ENCODE measurements at regions not wholly inside any gene's neighbourhood (a gene's known extent, or its start where the extent isn't known, plus 50 kb on each side); places are given as distances from the start of the nearest gene placed in this dataset.

DNA sequence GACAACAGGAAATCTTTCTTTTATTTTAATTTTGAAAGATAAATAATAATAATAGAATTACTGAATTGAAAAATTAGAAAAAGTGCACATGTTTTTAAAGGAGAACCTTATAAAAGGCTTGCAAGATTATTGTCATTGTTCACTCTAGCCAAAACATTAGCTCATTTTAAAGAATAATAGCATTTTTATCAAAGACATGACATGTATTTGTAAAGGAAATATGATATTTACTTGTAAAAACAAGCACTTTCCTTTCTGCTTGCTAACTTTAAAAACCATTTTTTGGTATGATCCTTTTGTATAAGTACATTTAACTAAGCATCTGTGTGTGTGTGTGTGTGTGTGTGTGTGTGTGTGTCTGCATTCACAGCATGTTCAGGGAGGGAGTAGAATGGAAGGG lies 156.3 kb upstream of the C1orf87 start:
- no peak for DNase-seq

GRCh38 chr1:60228041-60228491 lies 154.5 kb upstream of the C1orf87 start:
- DNase-seq, result no peak

- no peak for DNase-seq
Measured at GRCh38 chr1:60227601-60228000, 154.0 kb upstream of the C1orf87 start.

DNA sequence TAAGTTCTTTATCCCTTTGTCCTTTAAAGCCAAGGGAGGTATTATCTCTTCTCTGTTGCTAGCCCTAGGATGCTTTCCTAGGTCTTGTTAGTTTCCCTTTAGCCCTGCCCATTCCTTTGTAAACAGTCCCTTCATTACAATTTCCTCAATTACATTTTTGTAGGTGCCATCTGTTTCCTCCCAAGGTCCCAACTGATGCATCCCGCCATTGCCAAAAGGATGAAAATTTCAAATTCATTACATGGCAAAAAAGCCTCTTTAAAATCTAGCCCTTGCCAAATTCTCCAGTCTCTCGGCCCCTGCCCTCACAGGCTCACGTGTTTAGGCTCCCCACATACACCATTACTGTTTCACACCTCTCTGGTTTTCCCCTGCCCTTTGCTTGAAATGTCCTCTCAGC lies 151.9 kb upstream of the C1orf87 start:
- DNase-seq, result no peak

DNA sequence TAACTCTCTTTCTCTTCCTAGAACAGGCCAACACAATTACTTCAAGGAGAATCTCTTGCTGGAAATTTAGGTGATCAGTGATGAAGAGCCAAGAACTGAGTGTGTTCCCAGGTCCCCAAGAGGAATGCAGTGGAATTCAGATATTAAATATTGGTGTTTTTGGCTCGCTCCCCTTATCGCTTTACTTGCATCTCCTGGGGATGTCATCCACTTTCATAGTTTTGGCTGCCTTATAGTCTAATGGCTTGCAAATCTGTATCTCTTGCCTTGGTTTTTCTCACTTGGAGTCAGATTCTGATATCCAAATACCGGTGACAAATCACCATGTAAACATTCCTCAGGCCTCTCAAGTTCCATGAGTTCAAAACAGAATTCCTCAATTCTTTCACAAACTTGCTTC lies 151.0 kb upstream of the C1orf87 start:
- DNase-seq, result no peak

- no peak for DNase-seq
Measured at GRCh38 chr1:60223158-60223557, 149.6 kb upstream of the C1orf87 start.

GRCh38 chr1:60222360-60223115 lies 149.0 kb upstream of the C1orf87 start:
- no peak for DNase-seq

DNA sequence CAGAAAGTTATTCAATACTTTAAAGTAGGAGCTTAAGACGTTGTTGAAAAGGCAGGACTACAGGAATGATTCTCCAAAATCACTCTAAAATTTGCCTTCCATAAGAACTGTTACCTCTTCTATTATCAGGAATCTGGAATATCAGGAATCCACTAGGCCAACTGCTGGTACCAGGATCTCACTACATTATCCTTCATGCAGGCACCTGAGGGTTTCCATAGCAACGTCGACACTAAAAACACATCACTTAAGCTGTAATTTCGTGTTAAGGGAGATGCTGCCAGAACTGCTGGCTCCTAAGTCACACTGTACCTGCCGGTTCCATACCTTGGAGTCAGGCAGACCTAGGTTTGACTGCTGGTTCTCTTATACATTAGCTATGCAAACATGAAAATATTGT lies 139.7 kb upstream of the C1orf87 start:
- no peak for DNase-seq

- DNase-seq, result no peak
Measured at GRCh38 chr1:60196026-60196425, 122.5 kb upstream of the C1orf87 start.

- no peak for DNase-seq
Measured at GRCh38 chr1:60185684-60186083, 112.1 kb upstream of the C1orf87 start.

DNA sequence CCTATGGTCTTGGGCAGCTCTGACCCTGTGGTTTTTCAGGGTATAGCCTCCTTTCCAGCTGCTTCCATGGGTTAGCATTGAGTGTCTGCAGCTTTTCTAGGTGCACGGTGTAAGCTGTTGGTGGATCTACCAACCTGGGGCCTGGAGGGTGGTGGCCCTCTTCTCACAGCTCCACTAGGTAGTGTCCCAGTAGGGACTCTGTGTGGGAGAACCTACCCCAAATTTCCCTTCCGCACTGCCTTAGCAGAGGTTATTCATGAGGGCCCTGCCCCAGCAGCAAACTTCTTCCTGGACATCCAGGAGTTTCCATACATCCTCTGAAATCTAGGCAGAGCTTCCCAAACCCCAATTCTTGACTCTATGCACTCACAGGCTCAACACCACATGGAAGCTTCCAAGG lies 111.0 kb upstream of the C1orf87 start:
- no peak for DNase-seq

DNA sequence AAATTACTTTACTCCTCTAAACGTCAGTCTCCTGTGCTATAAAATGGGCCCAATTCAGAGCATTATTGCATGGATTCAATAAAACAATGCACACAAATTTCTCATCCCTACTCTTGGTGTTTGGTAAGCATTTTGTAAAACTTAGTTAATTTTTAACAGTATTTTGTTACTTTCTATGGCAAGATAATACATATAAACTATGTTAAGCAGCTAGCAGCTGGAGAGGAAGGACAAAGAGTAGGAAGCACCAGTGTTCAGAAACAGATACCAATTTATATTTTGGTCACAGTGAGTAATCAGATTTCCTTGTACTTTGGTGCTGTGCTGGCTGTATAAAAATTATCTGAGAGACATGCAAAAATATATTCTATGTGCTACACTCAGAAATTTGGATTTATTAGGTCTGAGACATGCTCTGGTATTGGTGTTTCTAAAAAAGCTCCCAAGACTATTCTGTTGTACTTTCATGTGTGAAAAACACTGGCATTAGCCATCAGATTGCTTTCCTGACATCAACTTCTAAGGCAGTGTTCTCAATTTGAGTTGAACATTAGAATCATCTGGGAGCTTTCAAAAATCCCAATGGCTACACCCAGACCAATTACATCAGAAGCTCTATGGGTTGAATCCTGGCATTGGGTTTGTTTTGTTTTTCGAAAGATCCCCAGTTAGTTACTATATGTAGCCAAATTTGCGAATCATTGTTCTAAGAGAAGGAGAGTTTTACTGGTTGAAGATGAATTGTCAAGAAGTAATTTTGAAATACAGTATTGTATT lies 100.3 kb upstream of the C1orf87 start:
- no peak for DNase-seq

DNA sequence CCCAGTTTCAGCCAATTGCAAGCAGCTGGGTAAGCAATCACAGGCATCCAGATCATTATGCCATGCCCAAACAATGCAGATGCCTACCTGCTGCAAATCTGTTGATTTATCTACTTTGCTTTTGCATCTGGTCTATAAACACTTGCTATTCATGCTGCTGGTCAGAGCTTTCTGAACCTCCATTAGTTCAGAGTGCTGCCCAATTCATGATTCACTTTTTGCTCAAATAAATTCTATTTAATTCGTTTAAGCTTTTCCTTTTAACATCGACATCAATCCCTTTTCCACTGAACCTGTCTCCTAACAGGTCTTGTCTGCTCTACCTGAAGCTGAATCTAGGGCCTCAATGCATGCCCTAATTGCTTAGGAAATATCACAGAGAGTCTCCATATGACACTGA lies 99.4 kb upstream of the C1orf87 start:
- no peak for DNase-seq

DNA sequence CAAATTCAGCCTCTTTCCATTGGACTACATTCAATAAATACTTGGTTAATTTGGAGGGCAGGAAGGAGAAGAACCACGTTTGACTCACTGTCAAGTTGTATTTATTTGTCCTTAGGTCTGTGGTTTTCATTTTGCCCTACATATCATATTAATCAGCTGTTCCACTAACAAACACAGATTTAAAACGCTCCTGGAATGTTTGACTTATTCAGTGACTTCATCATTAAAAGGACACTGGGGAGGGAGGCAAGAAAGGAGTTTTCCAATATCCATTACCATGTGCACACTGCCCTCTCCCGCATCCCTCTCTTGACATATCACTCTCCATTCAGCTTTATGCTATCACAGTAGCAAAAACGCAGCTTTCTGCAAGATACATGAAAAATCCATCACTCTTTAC lies 98.2 kb upstream of the C1orf87 start:
- DNase-seq, result no peak

DNA sequence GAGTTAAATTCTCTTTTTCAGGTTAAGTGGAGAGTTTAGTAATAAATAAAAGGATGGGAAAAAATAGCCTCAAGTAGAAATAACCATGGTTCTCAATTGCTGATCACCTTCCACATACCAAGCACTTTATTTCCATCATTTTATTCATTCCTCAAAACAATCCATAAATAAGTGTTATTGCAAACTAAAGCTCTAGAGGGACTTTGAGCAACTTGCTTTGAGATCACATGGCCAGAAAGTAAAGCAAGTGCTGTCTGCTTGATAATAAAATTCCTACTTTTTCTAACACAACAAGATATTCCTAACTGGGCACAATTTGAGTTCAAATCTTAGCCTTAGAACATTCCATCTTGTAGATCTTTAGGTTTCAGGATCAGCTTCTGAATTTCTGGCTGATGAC lies 97.1 kb upstream of the C1orf87 start:
- no peak for DNase-seq

DNA sequence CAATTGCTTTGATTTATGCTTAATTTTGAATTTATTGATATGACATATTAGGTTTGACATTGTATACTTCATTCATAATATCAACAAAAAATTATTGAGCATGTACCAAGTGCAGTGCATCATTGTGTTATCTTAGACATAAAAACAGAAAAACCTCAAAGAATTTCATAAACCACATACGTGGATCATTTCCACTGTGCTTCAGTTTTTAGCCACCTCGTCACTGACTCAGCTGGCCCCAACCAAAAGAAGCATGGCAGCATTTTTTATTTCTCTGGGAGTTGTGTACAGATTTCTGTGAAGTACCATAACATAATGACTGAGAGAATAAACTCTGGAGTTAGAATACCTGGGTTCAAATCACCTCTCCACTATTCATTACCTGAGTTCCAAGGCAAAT lies 95.6 kb upstream of the C1orf87 start:
- no peak for DNase-seq

- no peak for DNase-seq
Measured at GRCh38 chr1:60162936-60163335, 89.4 kb upstream of the C1orf87 start.

GRCh38 chr1:60160141-60160540 lies 86.6 kb upstream of the C1orf87 start:
- DNase-seq, result no peak

GRCh38 chr1:60156371-60156770 lies 82.8 kb upstream of the C1orf87 start:
- DNase-seq, result no peak

DNA sequence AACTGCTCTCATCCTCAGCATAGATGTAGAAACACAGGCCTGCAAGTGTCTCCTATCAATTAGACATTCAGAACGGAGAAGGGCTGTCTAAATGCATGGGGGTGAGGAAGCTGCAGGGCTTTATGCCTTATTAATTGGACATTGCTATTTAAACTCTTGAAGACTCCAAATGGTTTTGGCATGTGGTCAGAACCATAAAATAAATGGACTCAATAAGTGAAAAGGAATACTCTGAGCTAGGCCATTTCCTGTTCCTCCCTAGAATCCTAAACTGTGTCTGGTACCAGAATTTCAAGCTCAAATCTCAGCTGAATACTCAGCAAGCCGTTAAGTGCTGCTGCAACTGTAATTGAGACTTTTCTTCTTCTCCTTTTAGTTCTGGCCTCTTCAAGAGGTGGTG lies 80.4 kb upstream of the C1orf87 start:
- DNase-seq, result no peak

- no peak for DNase-seq
Measured at GRCh38 chr1:60152891-60153290, 79.3 kb upstream of the C1orf87 start.

DNA sequence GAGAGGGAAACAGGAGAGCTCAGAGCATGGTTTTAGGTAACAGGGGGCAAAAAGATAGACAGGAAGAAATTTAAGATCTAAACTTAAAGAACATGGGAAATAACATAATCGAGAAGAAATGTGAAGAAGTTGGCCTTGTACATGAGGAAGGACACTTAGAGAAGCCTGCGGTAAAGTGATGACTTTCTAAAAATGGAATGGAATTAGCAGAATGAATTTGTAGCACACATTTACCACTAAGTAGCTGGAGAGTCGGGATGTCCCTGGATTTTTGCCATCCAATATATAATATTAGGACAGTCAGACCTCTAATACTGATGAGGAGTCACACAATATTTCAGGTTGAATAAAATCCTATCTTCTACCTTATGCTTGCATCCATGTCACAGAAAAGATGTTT lies 77.7 kb upstream of the C1orf87 start:
- DNase-seq, result no peak

DNA sequence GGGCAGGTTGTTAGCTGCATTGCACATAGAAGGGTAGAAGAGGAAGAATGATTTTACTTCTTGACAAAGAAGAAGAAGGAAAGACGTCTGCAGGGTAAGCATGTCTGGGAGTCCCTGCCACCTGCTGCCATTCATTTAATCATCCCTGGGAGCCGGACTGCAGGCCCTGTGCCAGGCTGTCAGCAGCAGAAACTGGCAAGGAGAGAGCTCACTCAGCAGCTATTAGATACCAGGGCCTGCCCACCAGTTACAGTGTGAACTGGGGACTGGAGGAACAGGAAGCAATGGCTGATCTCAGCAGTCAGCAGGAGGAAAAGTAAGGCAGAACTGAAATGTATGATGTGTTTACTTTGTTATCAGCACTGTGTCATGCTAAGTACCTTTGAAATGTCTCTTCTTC lies 75.7 kb upstream of the C1orf87 start:
- DNase-seq, result peak; percentile 76

- no peak for DNase-seq
Measured at GRCh38 chr1:60146884-60147283, 73.3 kb upstream of the C1orf87 start.

- DNase-seq, result no peak
Measured at GRCh38 chr1:60145771-60146170, 72.2 kb upstream of the C1orf87 start.
